ENCODE measurements at regions not wholly inside any gene's neighbourhood (a gene's known extent, or its start where the extent isn't known, plus 50 kb on each side); places are given as distances from the start of the nearest gene placed in this dataset.
A peak's percentile ranks its signal among the peaks of the same experiment; 100 is the strongest.

GRCh38 chr3:30332196-30333021 lies 274.0 kb upstream of the TGFBR2 start:
- DNase-seq (ENCODE audit: low spot score), result no peak

GRCh38 chr3:30333143-30333542 lies 273.3 kb upstream of the TGFBR2 start:
- no peak for DNase-seq (ENCODE audit: low spot score)

- DNase-seq (ENCODE audit: low spot score), result no peak
Measured at GRCh38 chr3:30333903-30334302, 272.5 kb upstream of the TGFBR2 start.

- no peak for DNase-seq (ENCODE audit: low spot score)
Measured at GRCh38 chr3:30340500-30340899, 265.9 kb upstream of the TGFBR2 start.

GRCh38 chr3:30341079-30341478 lies 265.3 kb upstream of the TGFBR2 start:
- no peak for DNase-seq (ENCODE audit: low spot score)

- no peak for DNase-seq (ENCODE audit: low spot score)
Measured at GRCh38 chr3:30341851-30342250, 264.6 kb upstream of the TGFBR2 start.

GRCh38 chr3:30342318-30343060 lies 263.9 kb upstream of the TGFBR2 start:
- no peak for DNase-seq (ENCODE audit: low spot score)

- no peak for DNase-seq (ENCODE audit: low spot score)
Measured at GRCh38 chr3:30343067-30343831, 263.2 kb upstream of the TGFBR2 start.

- DNase-seq (ENCODE audit: low spot score), result no peak
Measured at GRCh38 chr3:30343861-30344260, 262.5 kb upstream of the TGFBR2 start.

GRCh38 chr3:30344288-30344687 lies 262.1 kb upstream of the TGFBR2 start:
- DNase-seq (ENCODE audit: low spot score), result no peak

- no peak for DNase-seq (ENCODE audit: low spot score)
Measured at GRCh38 chr3:30346933-30347320, 259.5 kb upstream of the TGFBR2 start.

GRCh38 chr3:30347679-30348216 lies 258.7 kb upstream of the TGFBR2 start:
- DNase-seq (ENCODE audit: low spot score), result no peak

- DNase-seq (ENCODE audit: low spot score), result no peak
Measured at GRCh38 chr3:30349507-30349906, 256.9 kb upstream of the TGFBR2 start.

GRCh38 chr3:30350011-30350410 lies 256.4 kb upstream of the TGFBR2 start:
- DNase-seq (ENCODE audit: low spot score), result no peak

GRCh38 chr3:30350901-30351300 lies 255.5 kb upstream of the TGFBR2 start:
- no peak for DNase-seq (ENCODE audit: low spot score)

GRCh38 chr3:30352410-30353318 lies 253.7 kb upstream of the TGFBR2 start:
- DNase-seq (ENCODE audit: low spot score), result no peak

- no peak for DNase-seq (ENCODE audit: low spot score)
Measured at GRCh38 chr3:30353711-30354467, 252.5 kb upstream of the TGFBR2 start.

- DNase-seq (ENCODE audit: low spot score), result peak; percentile 11
Measured at GRCh38 chr3:30354513-30354912, 251.9 kb upstream of the TGFBR2 start.

- DNase-seq (ENCODE audit: low spot score), result no peak
Measured at GRCh38 chr3:30354972-30355371, 251.4 kb upstream of the TGFBR2 start.

GRCh38 chr3:30355622-30356021 lies 250.8 kb upstream of the TGFBR2 start:
- DNase-seq (ENCODE audit: low spot score), result no peak

Measured in putamen (tissue), 1 donor.